ENCODE measurements at regions not wholly inside any gene's neighbourhood (a gene's known extent, or its start where the extent isn't known, plus 50 kb on each side); places are given as distances from the start of the nearest gene placed in this dataset.

DNA sequence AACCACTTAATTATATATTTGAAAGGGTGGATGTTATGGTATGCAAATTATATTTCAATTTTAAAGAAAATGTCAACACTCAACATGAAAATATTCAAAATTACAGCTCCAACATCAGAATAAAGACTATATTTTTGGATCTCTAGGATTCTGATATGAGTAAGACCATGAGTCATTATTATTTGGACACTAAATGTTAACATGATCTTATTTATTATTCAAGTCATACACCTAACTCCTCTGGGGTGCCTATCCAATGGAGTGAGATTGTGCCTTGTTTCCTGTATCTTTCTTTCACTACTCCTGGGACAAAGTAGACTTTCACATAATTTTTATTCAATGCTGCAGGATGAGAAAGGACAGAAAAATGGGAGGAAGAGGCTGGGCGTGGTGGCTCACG, 135.2 kb upstream of the PRSS1 start:
- H3K4me3 ChIP-seq (ENCODE audit: control insufficient read depth, low read depth, low read length): no peak overlapping the region
- no peak for DNase-seq (ENCODE audit: low read depth)
- TF ChIP-seq, protein P1, sequence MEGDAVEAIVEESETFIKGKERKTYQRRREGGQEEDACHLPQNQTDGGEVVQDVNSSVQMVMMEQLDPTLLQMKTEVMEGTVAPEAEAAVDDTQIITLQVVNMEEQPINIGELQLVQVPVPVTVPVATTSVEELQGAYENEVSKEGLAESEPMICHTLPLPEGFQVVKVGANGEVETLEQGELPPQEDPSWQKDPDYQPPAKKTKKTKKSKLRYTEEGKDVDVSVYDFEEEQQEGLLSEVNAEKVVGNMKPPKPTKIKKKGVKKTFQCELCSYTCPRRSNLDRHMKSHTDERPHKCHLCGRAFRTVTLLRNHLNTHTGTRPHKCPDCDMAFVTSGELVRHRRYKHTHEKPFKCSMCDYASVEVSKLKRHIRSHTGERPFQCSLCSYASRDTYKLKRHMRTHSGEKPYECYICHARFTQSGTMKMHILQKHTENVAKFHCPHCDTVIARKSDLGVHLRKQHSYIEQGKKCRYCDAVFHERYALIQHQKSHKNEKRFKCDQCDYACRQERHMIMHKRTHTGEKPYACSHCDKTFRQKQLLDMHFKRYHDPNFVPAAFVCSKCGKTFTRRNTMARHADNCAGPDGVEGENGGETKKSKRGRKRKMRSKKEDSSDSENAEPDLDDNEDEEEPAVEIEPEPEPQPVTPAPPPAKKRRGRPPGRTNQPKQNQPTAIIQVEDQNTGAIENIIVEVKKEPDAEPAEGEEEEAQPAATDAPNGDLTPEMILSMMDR (IDR thresholded peaks at IDR 0.05; ENCODE audit: control insufficient read depth, insufficient read depth, low read depth, low read length, missing control alignments): no peak

DNA sequence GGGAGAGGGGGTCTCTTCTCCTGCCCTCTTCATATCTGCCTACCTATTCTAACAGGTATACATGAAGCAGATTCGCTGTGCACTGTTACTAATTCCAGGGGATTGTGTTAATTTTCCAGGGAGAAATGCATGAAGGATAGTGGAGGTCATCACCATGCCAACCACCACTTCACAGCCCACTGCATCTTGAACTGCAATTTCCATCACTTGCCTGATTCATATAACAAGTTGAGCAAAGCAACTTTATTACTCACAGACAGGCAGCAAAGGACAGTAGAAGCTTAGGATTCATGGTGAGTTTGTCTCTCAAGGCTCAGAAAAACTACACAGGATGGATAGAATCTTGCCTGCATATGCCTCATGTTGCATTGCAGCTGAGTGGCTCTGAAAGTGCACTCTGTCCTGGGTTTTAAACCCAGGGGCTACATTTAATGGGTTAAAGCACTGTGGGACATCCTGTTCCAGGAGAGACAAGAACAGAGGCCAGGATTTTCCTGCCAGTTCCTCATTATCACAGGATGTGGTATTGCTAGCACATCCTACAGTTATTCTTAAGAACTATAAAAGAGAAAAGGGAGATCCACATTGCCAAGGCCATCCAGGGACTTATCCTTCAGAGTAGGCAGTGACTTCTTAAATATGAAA, 136.9 kb upstream of the PRSS1 start:
- H3K4me3 ChIP-seq (ENCODE audit: control insufficient read depth, low read depth, low read length): no peak overlapping the region
- DNase-seq (ENCODE audit: low read depth): no peak
- TF ChIP-seq, protein P1 (IDR thresholded peaks at IDR 0.05; ENCODE audit: control insufficient read depth, insufficient read depth, low read depth, low read length, missing control alignments): no peak

DNA sequence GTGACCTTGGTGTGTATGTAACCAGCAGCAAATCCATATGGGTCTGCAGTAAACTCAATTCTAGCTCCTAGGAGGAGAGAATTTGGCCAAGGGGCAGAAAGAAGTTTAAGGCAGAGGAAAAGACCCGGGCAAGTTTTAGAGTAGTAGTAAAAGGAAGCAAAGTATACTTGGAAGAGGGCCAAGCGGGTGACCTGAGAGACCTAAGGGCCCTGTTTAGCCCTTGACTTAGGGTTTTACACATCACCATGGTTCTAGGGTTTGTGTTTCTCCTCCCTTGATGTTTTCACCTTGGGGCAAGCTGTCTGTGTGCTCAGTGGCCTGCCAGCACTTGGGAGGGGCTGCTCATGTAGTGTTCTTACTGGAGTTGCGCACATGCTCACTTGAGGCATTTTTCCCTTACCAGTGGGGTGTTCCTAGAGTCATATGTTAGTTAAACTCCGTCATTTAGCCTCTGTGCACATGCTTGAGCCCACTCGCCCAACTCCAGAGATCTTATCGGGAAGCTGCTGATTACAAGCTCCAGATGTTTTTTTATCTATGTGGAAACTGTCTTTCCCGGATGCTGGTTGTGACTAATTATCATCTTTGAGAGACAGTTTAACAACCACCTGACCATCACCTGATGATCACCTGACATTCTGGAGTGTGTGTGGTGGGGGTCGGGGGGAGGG, 137.6 kb upstream of the PRSS1 start:
- no peak overlapping the region for H3K4me3 ChIP-seq (ENCODE audit: control insufficient read depth, low read depth, low read length)
- TF ChIP-seq, protein P1 (IDR thresholded peaks at IDR 0.05; ENCODE audit: control insufficient read depth, insufficient read depth, low read depth, low read length, missing control alignments): no peak
- DNase-seq (ENCODE audit: low read depth): no peak

DNA sequence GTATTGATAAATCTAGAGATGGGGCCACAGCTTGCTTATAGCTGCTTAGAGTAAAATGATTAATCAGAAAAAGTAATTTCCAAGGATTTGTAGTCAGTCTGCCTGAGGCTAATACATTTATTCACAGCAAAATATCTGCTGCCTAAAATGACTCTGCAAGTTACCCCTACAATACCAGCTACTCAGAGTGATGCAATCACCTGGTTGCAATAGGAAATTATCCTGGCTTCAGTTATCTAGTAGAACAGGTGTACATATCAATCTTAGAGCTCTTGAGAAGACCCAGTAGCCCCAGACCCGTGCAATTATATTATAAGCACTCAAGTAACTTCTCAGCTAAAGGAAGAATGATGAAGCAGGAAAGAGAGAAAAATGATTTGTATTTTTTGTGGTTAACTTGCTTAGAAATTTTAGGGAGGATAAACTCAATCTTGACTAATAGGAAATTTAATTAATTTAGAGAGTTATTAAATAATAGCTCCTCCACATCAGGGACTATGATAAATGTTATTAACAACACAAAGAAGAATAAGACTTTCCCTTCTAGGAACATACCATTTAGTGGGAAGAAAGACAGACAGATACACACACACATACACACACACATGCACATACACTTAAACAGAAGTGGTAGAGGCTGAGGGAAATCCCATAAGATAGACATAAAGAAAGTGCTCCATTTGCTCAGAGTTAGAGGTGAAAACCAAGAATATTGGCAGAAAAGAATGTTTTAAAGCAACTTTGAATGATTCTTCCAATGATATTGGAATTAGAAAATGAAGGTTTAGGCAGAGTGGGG, 140.4 kb upstream of the PRSS1 start:
- DNase-seq (ENCODE audit: low read depth): no peak
- H3K4me3 ChIP-seq (ENCODE audit: control insufficient read depth, low read depth, low read length): no peak overlapping the region

DNA sequence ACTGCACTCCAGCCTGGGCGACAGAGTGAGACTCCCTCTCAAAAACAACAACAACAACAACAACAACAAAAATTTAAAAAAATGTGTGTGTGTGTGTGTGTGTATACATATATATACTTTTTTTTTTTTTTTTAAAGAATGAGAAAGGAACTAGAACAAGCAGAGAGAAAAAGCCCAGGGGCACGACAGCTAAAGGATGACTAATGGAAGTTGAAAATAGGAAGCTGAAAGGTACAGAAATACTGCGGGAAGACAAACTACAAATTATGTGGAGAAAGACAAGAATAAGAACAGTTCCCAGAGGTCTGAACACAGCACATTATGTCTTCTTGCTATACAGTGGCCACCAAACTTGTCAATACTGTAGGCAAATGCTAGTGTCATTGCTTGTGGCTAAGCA, 141.9 kb upstream of the PRSS1 start:
- no peak overlapping the region for H3K4me3 ChIP-seq (ENCODE audit: control insufficient read depth, low read depth, low read length)
- DNase-seq (ENCODE audit: low read depth): no peak
- TF ChIP-seq, protein P1 (IDR thresholded peaks at IDR 0.05; ENCODE audit: control insufficient read depth, insufficient read depth, low read depth, low read length, missing control alignments): no peak

More for the DNA sequence above, 140.4 kb upstream of the PRSS1 start:
- TF ChIP-seq, protein P1 (IDR thresholded peaks at IDR 0.05; ENCODE audit: control insufficient read depth, insufficient read depth, low read depth, low read length, missing control alignments): no peak

DNA sequence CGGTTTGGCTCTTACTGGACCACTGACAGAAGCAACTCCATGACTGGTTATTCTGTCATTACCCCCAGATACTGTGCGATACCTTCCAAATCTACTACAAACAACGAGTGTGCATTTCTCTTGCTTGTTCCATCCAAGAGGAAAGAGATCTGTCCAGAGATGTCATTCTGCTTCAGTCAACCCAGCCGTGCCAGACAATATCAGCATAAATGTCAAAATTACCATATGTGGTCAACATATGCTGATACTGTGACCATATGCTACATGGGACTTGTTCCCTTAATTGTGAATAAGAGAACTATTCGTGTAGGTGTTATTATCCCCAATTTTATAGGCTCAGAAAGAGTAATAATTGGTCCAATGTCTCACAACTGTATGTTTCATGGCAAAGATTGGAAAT, 143.2 kb upstream of the PRSS1 start:
- TF ChIP-seq, protein P1 (IDR thresholded peaks at IDR 0.05; ENCODE audit: control insufficient read depth, insufficient read depth, low read depth, low read length, missing control alignments): no peak
- DNase-seq (ENCODE audit: low read depth): no peak
- no peak overlapping the region for H3K4me3 ChIP-seq (ENCODE audit: control insufficient read depth, low read depth, low read length)
